ENCODE measurements at regions not wholly inside any gene's neighbourhood (a gene's known extent, or its start where the extent isn't known, plus 50 kb on each side); places are given as distances from the start of the nearest gene placed in this dataset.

GRCh38 chr9:135283671-135284070 is 195.9 kb upstream of the PPP1R26 start:
- TF ChIP-seq ZFP30 (CRISPR knock-in tag; IDR thresholded peaks at IDR 0.05) (no peak), PATZ1 (CRISPR knock-in tag; IDR thresholded peaks at IDR 0.05; ENCODE audit: borderline replicate concordance) (no peak), TCF4 (CRISPR knock-in tag; IDR thresholded peaks at IDR 0.05; ENCODE audit: borderline replicate concordance) (no peak), ZFP3 (CRISPR knock-in tag; IDR thresholded peaks at IDR 0.05) (no peak), CSRNP3 (CRISPR knock-in tag; IDR thresholded peaks at IDR 0.05) (no peak), ARNTL (CRISPR knock-in tag; IDR thresholded peaks at IDR 0.05; ENCODE audit: borderline replicate concordance, low read depth) (no peak), ZNF565 (CRISPR knock-in tag; conservative IDR thresholded peaks at IDR 0.05; ENCODE audit: low read depth) (no peak), OSR1 (CRISPR knock-in tag; IDR thresholded peaks at IDR 0.05) (no peak), TOX (CRISPR knock-in tag; IDR thresholded peaks at IDR 0.05; ENCODE audit: borderline replicate concordance) (no peak), SNAI2 (CRISPR knock-in tag; IDR thresholded peaks at IDR 0.05) (no peak)

Measured in SK-N-SH treated with all-trans-retinoic acid at 6 μM for 48 hours (cell line).